ENCODE measurements at regions not wholly inside any gene's neighbourhood (a gene's known extent, or its start where the extent isn't known, plus 50 kb on each side); places are given as distances from the start of the nearest gene placed in this dataset.

- Histone ChIP-seq H4K20me1 (ENCODE audit: low read depth, low read length) (no peaks in the 10 kb centered on the region), H3K9ac (ENCODE audit: low read length) (no peak overlapping the region), H2AFZ (ENCODE audit: low read depth, low read length, severe bottlenecking) (no peak overlapping the region), H3K36me3 (ENCODE audit: low read length) (no peaks in the 10 kb centered on the region), H3F3A (ENCODE audit: insufficient read depth) (no peaks in the 10 kb centered on the region), H3K9me3 (ENCODE audit: insufficient read depth, low read length) (no peaks in the 10 kb centered on the region), H3K4me2 (ENCODE audit: low read depth, low read length, poor library complexity, severe bottlenecking) (no peak overlapping the region), H3K79me2 (ENCODE audit: insufficient read depth, low read length) (no peaks in the 10 kb centered on the region), H3K4me3 (ENCODE audit: insufficient read depth, low read length, poor library complexity, severe bottlenecking) (no peak overlapping the region), H3K27ac (ENCODE audit: low read depth, low read length) (no peak overlapping the region), H3K27me3 (ENCODE audit: low read length) (no peaks in the 10 kb centered on the region), H3K9me2 (replicated peaks; ENCODE audit: insufficient read depth, low read length) (no peaks in the 10 kb centered on the region)
- TF ChIP-seq CTCF (IDR thresholded peaks at IDR 0.05; ENCODE audit: insufficient read depth, low read length, poor library complexity, severe bottlenecking) (no peak), EZH2phosphoT487 (conservative IDR thresholded peaks at IDR 0.05; ENCODE audit: low read length) (no peak)
Observed at GRCh38 chr20:63093966-63094766, 87.4 kb upstream of the BHLHE23 start.

- Histone ChIP-seq H3K4me2 (ENCODE audit: low read depth, low read length, poor library complexity, severe bottlenecking) (no peak overlapping the region), H4K20me1 (ENCODE audit: low read depth, low read length) (no peaks in the 10 kb centered on the region), H3F3A (ENCODE audit: insufficient read depth) (no peaks in the 10 kb centered on the region), H3K4me3 (ENCODE audit: insufficient read depth, low read length, poor library complexity, severe bottlenecking) (no peak overlapping the region), H2AFZ (ENCODE audit: low read depth, low read length, severe bottlenecking) (no peak overlapping the region), H3K27me3 (ENCODE audit: low read length) (no peaks in the 10 kb centered on the region), H3K9me3 (ENCODE audit: insufficient read depth, low read length) (no peaks in the 10 kb centered on the region), H3K9me2 (replicated peaks; ENCODE audit: insufficient read depth, low read length) (no peaks in the 10 kb centered on the region), H3K27ac (ENCODE audit: low read depth, low read length) (no peak overlapping the region), H3K79me2 (ENCODE audit: insufficient read depth, low read length) (no peaks in the 10 kb centered on the region), H3K9ac (ENCODE audit: low read length) (no peak overlapping the region), H3K36me3 (ENCODE audit: low read length) (no peaks in the 10 kb centered on the region)
- TF ChIP-seq CTCF (IDR thresholded peaks at IDR 0.05; ENCODE audit: insufficient read depth, low read length, poor library complexity, severe bottlenecking): no peak
- no peak for TF ChIP-seq EZH2phosphoT487 (conservative IDR thresholded peaks at IDR 0.05; ENCODE audit: low read length)
Observed at GRCh38 chr20:63092660-63093215, 86.0 kb upstream of the BHLHE23 start.

- no peaks in the 10 kb centered on the region for H3K9me2 ChIP-seq (replicated peaks; ENCODE audit: insufficient read depth, low read length)
- no peak overlapping the region for H3K27ac ChIP-seq (ENCODE audit: low read depth, low read length)
- no peaks in the 10 kb centered on the region for H3K9me3 ChIP-seq (ENCODE audit: insufficient read depth, low read length)
- no peaks in the 10 kb centered on the region for H3K27me3 ChIP-seq (ENCODE audit: low read length)
- TF ChIP-seq CTCF (IDR thresholded peaks at IDR 0.05; ENCODE audit: insufficient read depth, low read length, poor library complexity, severe bottlenecking) (no peak), EZH2phosphoT487 (conservative IDR thresholded peaks at IDR 0.05; ENCODE audit: low read length) (no peak)
- no peaks in the 10 kb centered on the region for H3K79me2 ChIP-seq (ENCODE audit: insufficient read depth, low read length)
- no peak overlapping the region for H2AFZ ChIP-seq (ENCODE audit: low read depth, low read length, severe bottlenecking)
- no peaks in the 10 kb centered on the region for H3K36me3 ChIP-seq (ENCODE audit: low read length)
- no peak overlapping the region for H3K9ac ChIP-seq (ENCODE audit: low read length)
- H3K4me3 ChIP-seq (ENCODE audit: insufficient read depth, low read length, poor library complexity, severe bottlenecking): no peak overlapping the region
- H4K20me1 ChIP-seq (ENCODE audit: low read depth, low read length): no peaks in the 10 kb centered on the region
- no peak overlapping the region for H3K4me2 ChIP-seq (ENCODE audit: low read depth, low read length, poor library complexity, severe bottlenecking)
- no peaks in the 10 kb centered on the region for H3F3A ChIP-seq (ENCODE audit: insufficient read depth)
Observed at GRCh38 chr20:63091901-63092659, 85.3 kb upstream of the BHLHE23 start.
